Mesendoderm (in vitro differentiated cells): ENCODE measurements at regions not wholly inside any gene's neighbourhood (a gene's known extent, or its start where the extent isn't known, plus 50 kb on each side); places are given as distances from the start of the nearest gene placed in this dataset.

Experiments used
- DNase-seq: peaks from one replicate; pipeline ENCODE4 v3.0.0; 2013
- H2AK5ac ChIP-seq: 2 replicates; pipeline ENCODE4 v1.6.1; 2013; ENCODE audit warnings: low read length, inconsistent platforms
- H2BK120ac ChIP-seq: 2 replicates; pipeline ENCODE4 v1.6.1; 2013; ENCODE audit warnings: low read depth, mild to moderate bottlenecking, low read length, moderate library complexity, mixed read lengths
- H2BK15ac ChIP-seq: replicated peaks from 2 replicates; pipeline ENCODE4 v1.6.1; 2013; ENCODE audit warnings: low read depth, mild to moderate bottlenecking, moderate library complexity
- H2BK5ac ChIP-seq: 2 replicates; pipeline ENCODE4 v1.6.1; 2013; ENCODE audit warnings: low read length, inconsistent platforms
- H3K18ac ChIP-seq: 2 replicates; pipeline ENCODE4 v1.6.1; 2013; ENCODE audit warnings: mild to moderate bottlenecking, low read length, mixed read lengths
- H3K23ac ChIP-seq: one replicate; pipeline ENCODE4 v1.6.1; 2013; ENCODE audit warnings: low read length
- H3K27ac ChIP-seq: 2 replicates; pipeline ENCODE4 v1.5.1; 2013; ENCODE audit warnings: low read depth, mild to moderate bottlenecking, inconsistent platforms, low read length, moderate library complexity
- H3K27me3 ChIP-seq: 2 replicates; pipeline ENCODE4 v1.6.1; 2013; ENCODE audit warnings: low read length, control low read depth, mild to moderate bottlenecking, inconsistent platforms; ENCODE audit not compliant: insufficient read depth, poor library complexity
- H3K36me3 ChIP-seq: 2 replicates; pipeline ENCODE4 v1.6.1; 2013; ENCODE audit warnings: low read length, inconsistent platforms; ENCODE audit not compliant: control insufficient read depth, insufficient read depth
- H3K4ac ChIP-seq: one replicate; pipeline ENCODE4 v1.6.1; 2013; ENCODE audit warnings: low read depth, mild to moderate bottlenecking, low read length, moderate library complexity
- H3K4me1 ChIP-seq: 2 replicates; pipeline ENCODE4 v1.6.1; 2013; ENCODE audit warnings: low read depth, low read length, inconsistent platforms; ENCODE audit not compliant: control insufficient read depth
- H3K4me2 ChIP-seq: 2 replicates; pipeline ENCODE4 v1.6.1; 2013; ENCODE audit warnings: low read length
- H3K4me3 ChIP-seq: 2 replicates; pipeline ENCODE4 v1.5.1; 2013; ENCODE audit warnings: mild to moderate bottlenecking, low read length
- H3K56ac ChIP-seq: one replicate; pipeline ENCODE4 v1.6.1; 2013; ENCODE audit warnings: low read length
- H3K79me1 ChIP-seq: 2 replicates; pipeline ENCODE4 v1.6.1; 2013; ENCODE audit warnings: low read length, inconsistent platforms
- H3K79me2 ChIP-seq: 2 replicates; pipeline ENCODE4 v1.6.1; 2013; ENCODE audit warnings: mild to moderate bottlenecking, low read length; ENCODE audit not compliant: control insufficient read depth, insufficient read depth
- H3K9ac ChIP-seq: 2 replicates; pipeline ENCODE4 v1.6.1; 2013; ENCODE audit warnings: low read length, inconsistent platforms
- H4K5ac ChIP-seq: one replicate; pipeline ENCODE4 v1.6.1; 2013; ENCODE audit warnings: low read length
- H4K8ac ChIP-seq: one replicate; pipeline ENCODE4 v1.6.1; 2013; ENCODE audit warnings: low read depth, mild to moderate bottlenecking, control low read depth, low read length, moderate library complexity
- WGBS: extraction: QIAGEN DNeasy Blood & Tissue Kit; methylation state at CpG from one replicate; pipeline ENCODE4 v1.1.7; 2013; ENCODE audit warnings: low lambda C conversion rate, missing lambda C conversion rate; ENCODE audit not compliant: insufficient coverage; ENCODE audit errors: extremely low coverage; 5-methylcytosine and 5-hydroxymethylcytosine counted together

DNA sequence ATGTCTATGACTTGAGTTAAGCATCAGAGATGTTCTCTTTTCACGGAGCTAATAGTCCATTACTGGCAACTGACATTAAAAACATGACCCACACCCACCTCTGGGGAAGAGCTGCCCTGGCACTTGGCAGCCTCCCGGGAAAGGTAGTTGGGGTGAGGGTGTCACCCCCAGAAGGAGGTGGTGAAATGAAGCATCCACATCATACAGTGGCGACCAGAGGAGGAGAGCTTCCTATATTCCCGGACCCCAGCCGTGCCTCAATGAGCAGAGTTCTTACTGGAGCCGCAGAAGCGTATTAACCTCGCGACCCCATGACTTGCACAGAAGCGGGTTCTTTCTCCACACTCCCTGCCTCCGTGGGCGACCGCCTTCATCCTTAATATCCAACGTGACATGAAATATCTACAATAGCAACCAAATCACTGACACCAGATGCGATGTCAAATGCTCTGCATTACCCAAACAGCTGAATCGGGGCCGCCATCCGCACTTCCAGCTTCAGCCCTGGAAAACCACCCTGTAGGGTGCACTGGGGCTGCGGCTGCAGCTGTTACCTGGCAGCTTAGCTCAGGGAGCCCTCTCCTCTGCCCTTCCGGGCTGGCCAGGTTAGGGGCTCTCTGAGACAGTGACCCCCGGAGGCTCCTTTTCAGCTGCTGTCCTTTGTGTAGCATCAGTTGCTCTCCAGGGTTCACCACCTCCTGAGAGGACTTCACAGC is 103.1 kb upstream of the PARD3 start:
- Histone ChIP-seq H3K4ac (no peak overlapping the region), H3K79me1 (no peaks in the 10 kb centered on the region), H3K4me1 (no peaks in the 10 kb centered on the region), H3K79me2 (no peaks in the 10 kb centered on the region), H3K36me3 (no peaks in the 10 kb centered on the region), H4K5ac (no peak overlapping the region), H4K8ac (no peak overlapping the region), H3K9ac (no peak overlapping the region), H3K27ac (no peak overlapping the region), H2BK120ac (no peak overlapping the region), H3K4me3 (no peak overlapping the region), H2AK5ac (no peak overlapping the region), H2BK5ac (no peak overlapping the region), H2BK15ac (no peak overlapping the region), H3K56ac (no peak overlapping the region), H3K27me3 (no peaks in the 10 kb centered on the region), H3K23ac (no peak overlapping the region), H3K4me2 (no peak overlapping the region), H3K18ac (no peak overlapping the region)
- peak; percentile 21 for DNase-seq
- no CpG with 5 or more reads among the region's 21 CpGs for WGBS

DNA sequence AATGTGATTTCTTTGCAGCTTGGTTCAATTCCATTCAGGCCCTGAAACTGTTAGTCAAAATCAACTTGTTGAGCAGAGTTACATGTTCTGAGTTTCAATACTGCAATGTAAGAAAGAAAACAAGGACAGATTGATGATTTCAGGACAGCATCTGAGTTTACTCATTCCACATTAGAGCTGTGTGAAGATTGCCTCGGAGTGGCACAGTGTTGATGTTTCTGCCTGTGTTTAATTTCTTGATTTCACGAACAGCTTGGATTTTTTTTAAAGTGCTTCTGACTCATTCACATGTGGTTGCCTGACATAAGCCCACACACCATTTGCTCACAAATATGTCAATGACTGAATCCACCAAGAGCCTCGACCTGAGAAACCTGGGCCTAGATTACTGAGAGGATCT is 101.2 kb upstream of the PARD3 start:
- no peak for DNase-seq
- no peak overlapping the region for H4K5ac ChIP-seq
- H2BK5ac ChIP-seq, result no peak overlapping the region
- H3K4me3 ChIP-seq, result no peak overlapping the region
- H2AK5ac ChIP-seq, result no peak overlapping the region
- no peak overlapping the region for H4K8ac ChIP-seq
- no peak overlapping the region for H3K27ac ChIP-seq
- H3K18ac ChIP-seq, result no peak overlapping the region
- no peaks in the 10 kb centered on the region for H3K36me3 ChIP-seq
- H3K9ac ChIP-seq, result no peak overlapping the region
- no peak overlapping the region for H2BK120ac ChIP-seq
- no peaks in the 10 kb centered on the region for H3K79me2 ChIP-seq
- no peaks in the 10 kb centered on the region for H3K4me1 ChIP-seq
- H3K23ac ChIP-seq, result no peak overlapping the region
- no peaks in the 10 kb centered on the region for H3K27me3 ChIP-seq
- no peak overlapping the region for H3K56ac ChIP-seq
- no peak overlapping the region for H3K4ac ChIP-seq
- H3K79me1 ChIP-seq, result no peaks in the 10 kb centered on the region
- WGBS, result no CpG with 5 or more reads among the region's 3 CpGs
- H3K4me2 ChIP-seq, result no peak overlapping the region
- H2BK15ac ChIP-seq, result no peak overlapping the region

DNA sequence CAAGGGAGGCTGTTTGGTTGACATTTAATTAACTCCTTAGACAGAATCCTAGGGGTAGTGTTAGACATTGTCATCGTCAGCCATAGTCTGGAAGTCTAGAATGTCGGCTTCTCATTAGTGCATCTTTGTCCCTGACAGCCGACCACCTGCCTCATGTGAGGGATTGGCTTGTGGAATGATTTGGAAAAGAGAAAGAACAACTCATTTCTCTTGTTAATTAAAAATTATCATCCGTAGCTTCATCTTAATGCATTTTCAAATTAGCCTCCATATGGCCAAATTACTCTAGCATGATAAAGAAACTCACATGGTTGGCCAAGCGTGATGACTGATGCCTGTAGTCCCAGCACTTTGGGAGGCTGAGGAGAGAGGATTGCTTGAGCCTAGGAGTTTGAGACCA is 97.7 kb upstream of the PARD3 start:
- Histone ChIP-seq H3K79me2 (no peaks in the 10 kb centered on the region), H3K56ac (no peak overlapping the region), H3K23ac (no peak overlapping the region), H3K4me3 (no peak overlapping the region), H3K79me1 (no peaks in the 10 kb centered on the region), H2BK5ac (no peak overlapping the region), H3K18ac (no peak overlapping the region), H3K4me2 (no peak overlapping the region), H3K36me3 (no peaks in the 10 kb centered on the region), H2AK5ac (no peak overlapping the region), H3K27me3 (no peaks in the 10 kb centered on the region), H4K5ac (no peak overlapping the region), H4K8ac (no peak overlapping the region), H2BK120ac (no peak overlapping the region), H3K27ac (no peak overlapping the region), H3K4ac (no peak overlapping the region), H3K9ac (no peak overlapping the region), H2BK15ac (no peak overlapping the region), H3K4me1 (no peaks in the 10 kb centered on the region)
- DNase-seq, result no peak
- no CpG with 5 or more reads among the region's 5 CpGs for WGBS

DNA sequence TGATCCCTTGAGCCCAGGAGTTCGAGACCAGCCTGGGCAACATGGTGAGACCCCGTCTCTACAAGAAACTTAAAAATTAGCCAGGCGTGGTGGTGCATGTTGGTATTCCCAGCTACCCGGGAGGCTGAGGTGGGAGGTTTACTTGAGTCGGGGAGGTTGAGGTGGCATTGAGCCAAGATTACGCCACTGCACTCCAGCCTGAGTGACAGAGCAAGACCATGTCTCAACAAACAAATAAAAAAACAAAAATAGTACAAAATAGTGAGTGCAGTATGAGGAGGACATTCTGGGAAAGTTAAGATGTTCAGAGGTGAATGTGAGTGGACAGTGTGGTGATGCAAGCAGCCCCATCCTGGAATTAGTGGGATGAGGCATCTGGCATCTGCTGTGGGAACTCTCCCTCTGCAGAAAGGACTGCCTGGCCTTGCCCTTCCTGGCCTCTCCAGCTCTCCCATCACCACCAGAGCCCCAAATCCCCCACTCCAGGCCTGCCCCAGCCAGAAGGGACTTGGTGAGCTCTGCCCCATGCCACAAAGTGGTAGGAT is 96.6 kb upstream of the PARD3 start:
- Histone ChIP-seq H3K27ac (no peak overlapping the region), H2BK15ac (no peak overlapping the region), H2AK5ac (no peak overlapping the region), H3K18ac (no peak overlapping the region), H3K36me3 (no peaks in the 10 kb centered on the region), H3K4me3 (no peak overlapping the region), H3K9ac (no peak overlapping the region), H2BK120ac (no peak overlapping the region), H3K23ac (no peak overlapping the region), H4K5ac (no peak overlapping the region), H2BK5ac (no peak overlapping the region), H3K4me1 (no peaks in the 10 kb centered on the region), H3K79me2 (no peaks in the 10 kb centered on the region), H3K27me3 (no peaks in the 10 kb centered on the region), H3K4ac (no peak overlapping the region), H3K56ac (no peak overlapping the region), H4K8ac (no peak overlapping the region), H3K4me2 (no peak overlapping the region), H3K79me1 (no peaks in the 10 kb centered on the region)
- WGBS, result no CpG with 5 or more reads among the region's 6 CpGs
- DNase-seq, result no peak

DNA sequence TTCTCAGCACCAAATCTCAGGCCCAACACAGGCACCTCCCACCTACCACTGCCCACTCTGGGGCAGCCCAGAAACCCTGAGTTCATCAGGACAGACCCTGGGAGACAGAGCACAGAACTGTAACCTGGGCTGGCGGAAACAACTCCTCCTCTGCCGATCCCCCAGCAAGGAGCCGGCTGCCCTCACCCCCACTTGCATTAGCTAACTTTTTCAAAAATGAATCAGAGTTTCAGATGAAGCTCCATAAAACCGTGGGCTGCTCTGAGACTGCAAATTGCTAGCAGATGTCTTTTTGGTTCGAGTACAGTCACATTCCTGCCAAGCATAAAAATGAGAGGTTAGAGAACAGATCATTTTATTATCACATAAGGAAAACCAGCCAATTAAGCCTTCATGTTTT is 93.4 kb upstream of the PARD3 start:
- WGBS, result no CpG with 5 or more reads among the region's 5 CpGs
- Histone ChIP-seq H4K5ac (no peak overlapping the region), H3K79me2 (no peaks in the 10 kb centered on the region), H4K8ac (no peak overlapping the region), H2AK5ac (no peak overlapping the region), H3K79me1 (no peaks in the 10 kb centered on the region), H3K27me3 (no peaks in the 10 kb centered on the region), H3K4me1 (no peaks in the 10 kb centered on the region), H3K9ac (no peak overlapping the region), H3K23ac (no peak overlapping the region), H2BK5ac (no peak overlapping the region), H3K27ac (no peak overlapping the region), H3K36me3 (no peaks in the 10 kb centered on the region), H2BK120ac (no peak overlapping the region), H3K56ac (no peak overlapping the region), H2BK15ac (no peak overlapping the region), H3K18ac (no peak overlapping the region), H3K4ac (no peak overlapping the region), H3K4me3 (no peak overlapping the region), H3K4me2 (no peak overlapping the region)
- DNase-seq, result no peak
